Neural progenitor cell (in vitro differentiated cells): ENCODE measurements at regions not wholly inside any gene's neighbourhood (a gene's known extent, or its start where the extent isn't known, plus 50 kb on each side); places are given as distances from the start of the nearest gene placed in this dataset.

Source experiments
- EZH2 ChIP-seq: fragments of 200-600 bp; sonication (generic); IDR thresholded peaks from 2 replicates; pipeline ENCODE4 v1.6.1; 2017; ENCODE audit warnings: antibody characterized with exemption, mild to moderate bottlenecking, moderate library complexity
- EZH2phosphoT487 ChIP-seq: fragments of 200-600 bp; sonication (generic); IDR thresholded peaks from 2 replicates; pipeline ENCODE4 v1.6.1; 2017; ENCODE audit warnings: antibody characterized with exemption
- TF ChIP-seq, protein P1 (sequence below): fragments of 200-600 bp; sonication (generic); IDR thresholded peaks from 2 replicates; pipeline ENCODE4 v1.5.1; 2017; ENCODE audit warnings: antibody characterized with exemption, mild to moderate bottlenecking

GRCh38 chr2:37782155-37782673 lies 110.8 kb upstream of the CDC42EP3 start:
- TF ChIP-seq, protein P1, sequence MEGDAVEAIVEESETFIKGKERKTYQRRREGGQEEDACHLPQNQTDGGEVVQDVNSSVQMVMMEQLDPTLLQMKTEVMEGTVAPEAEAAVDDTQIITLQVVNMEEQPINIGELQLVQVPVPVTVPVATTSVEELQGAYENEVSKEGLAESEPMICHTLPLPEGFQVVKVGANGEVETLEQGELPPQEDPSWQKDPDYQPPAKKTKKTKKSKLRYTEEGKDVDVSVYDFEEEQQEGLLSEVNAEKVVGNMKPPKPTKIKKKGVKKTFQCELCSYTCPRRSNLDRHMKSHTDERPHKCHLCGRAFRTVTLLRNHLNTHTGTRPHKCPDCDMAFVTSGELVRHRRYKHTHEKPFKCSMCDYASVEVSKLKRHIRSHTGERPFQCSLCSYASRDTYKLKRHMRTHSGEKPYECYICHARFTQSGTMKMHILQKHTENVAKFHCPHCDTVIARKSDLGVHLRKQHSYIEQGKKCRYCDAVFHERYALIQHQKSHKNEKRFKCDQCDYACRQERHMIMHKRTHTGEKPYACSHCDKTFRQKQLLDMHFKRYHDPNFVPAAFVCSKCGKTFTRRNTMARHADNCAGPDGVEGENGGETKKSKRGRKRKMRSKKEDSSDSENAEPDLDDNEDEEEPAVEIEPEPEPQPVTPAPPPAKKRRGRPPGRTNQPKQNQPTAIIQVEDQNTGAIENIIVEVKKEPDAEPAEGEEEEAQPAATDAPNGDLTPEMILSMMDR = no peak
- TF ChIP-seq EZH2 = no peak
- no peak for TF ChIP-seq EZH2phosphoT487
